Neural crest cell (in vitro differentiated cells): ENCODE measurements at regions not wholly inside any gene's neighbourhood (a gene's known extent, or its start where the extent isn't known, plus 50 kb on each side); places are given as distances from the start of the nearest gene placed in this dataset.

Experiments used
- DNase-seq: peaks from one replicate; pipeline ENCODE4 v3.0.0; 2021; ENCODE audit warnings: low read depth, mixed read lengths, low spot score
- H3K27ac Mint-ChIP-seq: one replicate; pipeline ENCODE4 v1.8.0; 2021; ENCODE audit warnings: mild to moderate bottlenecking, mixed read lengths; ENCODE audit not compliant: unreplicated experiment
- H3K27me3 Mint-ChIP-seq: 2 replicates; pipeline ENCODE4 v1.8.0; 2021; ENCODE audit warnings: low read depth, mild to moderate bottlenecking, mixed read lengths
- H3K36me3 Mint-ChIP-seq: 2 replicates; pipeline ENCODE4 v1.8.0; 2021; ENCODE audit warnings: low read depth, mild to moderate bottlenecking, mixed read lengths
- H3K4me1 Mint-ChIP-seq: 2 replicates; pipeline ENCODE4 v1.8.0; 2021; ENCODE audit warnings: mixed read lengths
- H3K4me3 Mint-ChIP-seq: one replicate; pipeline ENCODE4 v1.8.0; 2021; ENCODE audit warnings: mild to moderate bottlenecking, mixed read lengths
- H3K9me3 Mint-ChIP-seq: 2 replicates; pipeline ENCODE4 v1.8.0; 2021; ENCODE audit warnings: mixed read lengths
- CTCF ChIP-seq: fragments of 200-600 bp; sonication (generic); conservative IDR thresholded peaks from 2 replicates; pipeline ENCODE4 v1.5.0; 2021; ENCODE audit warnings: antibody characterized with exemption, mild to moderate bottlenecking

GRCh38 chr14:99024926-99025325 lies 247.1 kb downstream of the BCL11B start:
- H3K27me3 Mint-ChIP-seq = peaks cover 12% of the 10 kb centered on the region
- H3K4me1 Mint-ChIP-seq = peaks cover 18% of the 10 kb centered on the region
- no peak overlapping the region for H3K27ac Mint-ChIP-seq
- H3K36me3 Mint-ChIP-seq = peaks cover 5% of the 10 kb centered on the region
- H3K4me3 Mint-ChIP-seq = no peak overlapping the region
- H3K9me3 Mint-ChIP-seq = peaks cover 10% of the 10 kb centered on the region
- no peak for TF ChIP-seq CTCF
- DNase-seq = no peak

GRCh38 chr14:99025418-99025817 lies 246.6 kb downstream of the BCL11B start:
- no peak overlapping the region for H3K4me3 Mint-ChIP-seq
- H3K36me3 Mint-ChIP-seq = peaks cover 5% of the 10 kb centered on the region
- peaks cover 7% of the 10 kb centered on the region for H3K9me3 Mint-ChIP-seq
- H3K4me1 Mint-ChIP-seq = peaks cover 14% of the 10 kb centered on the region
- peaks cover 16% of the 10 kb centered on the region for H3K27me3 Mint-ChIP-seq
- no peak for DNase-seq
- TF ChIP-seq CTCF = no peak
- no peak overlapping the region for H3K27ac Mint-ChIP-seq

- DNase-seq = no peak
- no peak for TF ChIP-seq CTCF
- peaks cover 7% of the 10 kb centered on the region for H3K9me3 Mint-ChIP-seq
These were observed 245.5 kb downstream of the BCL11B start for GRCh38 chr14:99026471-99026870.

GRCh38 chr14:99028041-99028440 lies 244.0 kb downstream of the BCL11B start:
- Mint-ChIP-seq H3K4me1 (peaks cover 7% of the 10 kb centered on the region), H3K9me3 (peaks cover 10% of the 10 kb centered on the region), H3K36me3 (peaks cover 5% of the 10 kb centered on the region), H3K27ac (no peak overlapping the region), H3K27me3 (peaks cover 26% of the 10 kb centered on the region), H3K4me3 (no peak overlapping the region)
- TF ChIP-seq CTCF = no peak
- DNase-seq = no peak

More at GRCh38 chr14:99026471-99026870, 245.5 kb downstream of the BCL11B start:
- H3K4me3 Mint-ChIP-seq = no peak overlapping the region
- peaks cover 7% of the 10 kb centered on the region for H3K4me1 Mint-ChIP-seq
- H3K36me3 Mint-ChIP-seq = peaks cover 5% of the 10 kb centered on the region
- H3K27me3 Mint-ChIP-seq = peaks cover 19% of the 10 kb centered on the region
- H3K27ac Mint-ChIP-seq = peak overlapping the region; percentile 22

GRCh38 chr14:99028521-99028920 lies 243.5 kb downstream of the BCL11B start:
- Mint-ChIP-seq H3K4me1 (peaks cover 7% of the 10 kb centered on the region), H3K36me3 (peaks cover 5% of the 10 kb centered on the region), H3K9me3 (peaks cover 11% of the 10 kb centered on the region), H3K27me3 (peaks cover 31% of the 10 kb centered on the region), H3K27ac (no peak overlapping the region), H3K4me3 (no peak overlapping the region)
- no peak for DNase-seq
- TF ChIP-seq CTCF = no peak
